ENCODE measurements at regions not wholly inside any gene's neighbourhood (a gene's known extent, or its start where the extent isn't known, plus 50 kb on each side); places are given as distances from the start of the nearest gene placed in this dataset.

GRCh38 chr3:137582484-137582883, 181.6 kb upstream of the SOX14 start (continued):
- TF ChIP-seq HMGXB3 (CRISPR knock-in tag; IDR thresholded peaks at IDR 0.05; ENCODE audit: borderline replicate concordance): no peak

- no peaks in the 10 kb centered on the region for H3K9me3 ChIP-seq (ENCODE audit: low read length)
- ATAC-seq (no peak), DNase-seq (ENCODE audit: low spot score) (peak; percentile 0), FAIRE-seq (no peak)
- no peak overlapping the region for H3K27ac ChIP-seq (ENCODE audit: extremely low read length, insufficient read depth, low read length)
- in situ Hi-C loops (cut with HindIII; ENCODE audit: extremely low pct_ligation_motif_present, low pct_unique_long_range_greater_than_20kb): no loop called here
- intact Hi-C loops (cut with micrococcal nuclease; ENCODE audit: unreplicated experiment): no loop called here
- H3K4me3 ChIP-seq (replicated peaks in 1 of 3; ENCODE audit: insufficient read depth in 1 of 3, low read depth in 2 of 3, low read length in 3 of 3): no peak overlapping the region
- 7% methylated on average over 2 of the region's 2 CpGs for WGBS (ENCODE audit: low lambda C conversion rate)
- H3K4me2 ChIP-seq (ENCODE audit: low read depth, low read length): no peak overlapping the region
- H3K4me1 ChIP-seq (ENCODE audit: insufficient read depth, low read length): no peaks in the 10 kb centered on the region
- H3K79me2 ChIP-seq (ENCODE audit: insufficient read depth, low read length): no peaks in the 10 kb centered on the region
- no peaks in the 10 kb centered on the region for H4K20me1 ChIP-seq (ENCODE audit: insufficient read depth, low read length)
- TF ChIP-seq BCL6 (CRISPR knock-in tag; IDR thresholded peaks at IDR 0.05): peak; percentile 29; the same call in 1 of the 2 replicates
- TF ChIP-seq TGIF2 (CRISPR knock-in tag; IDR thresholded peaks at IDR 0.05): no peak
- no peak for TF ChIP-seq ZSCAN5A (CRISPR knock-in tag; IDR thresholded peaks at IDR 0.05; ENCODE audit: borderline replicate concordance)
- TF ChIP-seq ZNF543 (CRISPR knock-in tag; IDR thresholded peaks at IDR 0.05): no peak
- TF ChIP-seq SNAI1 (CRISPR knock-in tag; IDR thresholded peaks at IDR 0.05; ENCODE audit: borderline replicate concordance): no peak
- peak; percentile 48; the same call in 1 of the 2 replicates for TF ChIP-seq CEBPB (IDR thresholded peaks at IDR 0.05; ENCODE audit: borderline replicate concordance, low read depth, low read length)
- BruUV-seq (replicated peaks): no TSS peak
- ChIA-PET POLR2A (no interaction called here), CTCF (ENCODE audit: low intra/inter-chr PET ratio, low total read pairs) (no interaction called here)
- no peaks in the 10 kb centered on the region for H3K36me3 ChIP-seq (replicated peaks in 1 of 2; ENCODE audit: control insufficient read depth in 1 of 2, insufficient read depth in 2 of 2, low read length in 2 of 2)
- no peak overlapping the region for H3K9ac ChIP-seq (ENCODE audit: insufficient read depth, low read depth, low read length)
- no peaks in the 10 kb centered on the region for H3K27me3 ChIP-seq (ENCODE audit: control insufficient read depth in 1 of 2, insufficient read depth in 2 of 2, low read length in 2 of 2)
- no peak overlapping the region for H2AFZ ChIP-seq (ENCODE audit: low read length)
Measured at GRCh38 chr3:137583256-137583655, 180.9 kb upstream of the SOX14 start.

Measured in HepG2 (cell line).